ACHN (cell line): ENCODE measurements at regions not wholly inside any gene's neighbourhood (a gene's known extent, or its start where the extent isn't known, plus 50 kb on each side); places are given as distances from the start of the nearest gene placed in this dataset.

Source experiments
- DNase-seq: peaks from one replicate; pipeline ENCODE4 v3.0.0-alpha.2; 2015
- in situ Hi-C: cut with HindIII; loops from 2 replicates; pipeline ENCODE4 v1.10.0; 2017; ENCODE audit warnings: low sequenced_read_pairs, low pct_ligation_motif_present, low pct_unique_long_range_greater_than_20kb

DNA sequence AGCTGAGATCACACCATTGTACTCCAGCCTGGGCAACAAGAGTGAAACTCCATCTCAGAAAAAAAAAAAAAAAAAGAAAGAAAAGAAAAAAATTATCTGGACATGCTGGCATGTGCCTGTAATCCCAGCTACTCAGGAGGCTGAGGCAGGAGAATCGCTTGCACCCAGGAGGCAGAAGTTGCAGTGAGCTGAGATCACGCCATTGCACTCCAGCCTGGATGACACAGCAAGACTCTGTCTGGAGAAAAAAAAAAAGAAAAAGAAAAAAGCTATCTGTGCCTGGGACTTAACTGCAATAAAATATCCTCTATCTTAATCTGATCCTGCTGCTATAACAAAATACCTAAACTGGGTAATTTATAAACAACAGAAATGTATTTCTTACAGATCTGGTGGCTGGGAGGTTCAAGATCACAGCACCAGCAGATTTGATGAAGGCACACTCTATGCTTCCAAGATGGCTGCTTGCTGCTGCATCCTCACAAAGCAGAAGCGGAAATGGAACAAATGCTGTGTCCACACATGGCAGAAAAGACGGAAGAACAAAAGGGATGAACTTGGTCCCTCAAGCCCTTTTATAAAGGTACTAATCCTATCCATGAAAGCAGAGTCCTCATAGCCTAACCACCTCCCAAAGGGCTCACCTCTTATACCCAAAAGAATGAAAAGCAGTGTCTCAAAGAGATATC lies 273.3 kb upstream of the JARID2 start:
- in situ Hi-C loops = no loop called here
- no peak for DNase-seq

GRCh38 chr6:14974372-14974771 lies 271.5 kb upstream of the JARID2 start:
- in situ Hi-C loops = no loop called here
- DNase-seq = no peak

DNA sequence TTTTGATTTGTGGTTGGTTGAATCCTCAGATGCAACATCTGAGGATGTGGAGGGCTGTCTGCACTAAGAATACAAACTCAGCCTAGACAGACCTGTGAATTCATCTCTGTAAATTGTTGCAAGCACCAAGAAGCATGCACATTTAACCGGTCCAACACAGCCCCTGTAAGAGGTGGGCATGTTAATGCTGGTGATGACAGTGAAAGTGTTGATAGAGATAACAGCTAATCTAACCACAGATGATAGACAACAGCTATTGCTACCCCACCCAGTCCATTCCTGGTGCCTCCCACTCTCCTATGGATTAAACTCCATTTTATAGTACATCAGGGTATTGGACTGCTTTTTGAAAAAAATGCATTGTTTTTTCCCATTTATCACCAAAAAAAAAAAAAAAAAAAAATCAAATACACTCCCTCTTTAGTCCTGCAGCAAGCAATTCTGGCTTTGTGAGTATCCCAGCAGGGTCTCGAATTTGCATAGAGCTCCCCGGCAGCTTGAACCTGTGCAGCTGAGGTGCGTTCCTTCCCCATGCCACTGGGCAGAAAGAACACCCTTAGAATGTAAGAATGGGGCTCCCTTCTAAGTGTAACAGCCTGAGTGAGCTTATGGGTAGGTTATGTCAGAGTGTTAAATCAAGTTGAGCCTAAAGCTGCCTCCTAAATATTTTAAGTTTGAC lies 270.9 kb upstream of the JARID2 start:
- in situ Hi-C loops = no loop called here
- no peak for DNase-seq

GRCh38 chr6:14975471-14975817 lies 270.4 kb upstream of the JARID2 start:
- DNase-seq = no peak
- in situ Hi-C loops = no loop called here

DNA sequence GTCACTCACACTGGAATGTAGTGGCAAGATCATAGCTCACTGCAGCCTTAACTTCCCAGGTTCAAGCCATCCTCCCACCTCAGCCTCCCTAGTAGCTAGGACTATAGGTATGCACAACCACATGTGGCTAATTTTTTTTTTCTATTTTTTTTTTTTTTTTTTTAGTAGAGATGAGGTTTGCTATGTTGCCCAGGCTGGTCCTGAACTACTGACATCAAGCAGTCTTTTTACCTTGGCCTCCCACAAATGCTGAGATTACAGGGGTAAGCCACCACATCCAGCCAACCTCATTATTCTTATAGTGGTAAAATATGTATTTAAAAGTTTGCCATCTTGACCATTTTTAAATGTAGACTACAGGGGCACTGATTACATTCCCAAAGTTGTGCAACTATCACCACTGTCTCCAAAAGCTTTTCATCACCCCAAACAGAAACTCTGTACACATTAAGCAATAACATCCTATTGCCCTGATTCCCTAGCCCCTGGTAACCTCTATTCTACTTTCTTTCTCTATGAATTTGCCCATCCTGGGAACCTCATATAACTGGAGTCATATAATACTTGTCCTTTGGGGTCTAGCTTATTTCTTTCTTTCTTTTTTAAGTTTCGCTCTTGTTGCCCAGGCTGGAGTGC lies 268.0 kb upstream of the JARID2 start:
- no peak for DNase-seq
- in situ Hi-C loops = no loop called here

DNA sequence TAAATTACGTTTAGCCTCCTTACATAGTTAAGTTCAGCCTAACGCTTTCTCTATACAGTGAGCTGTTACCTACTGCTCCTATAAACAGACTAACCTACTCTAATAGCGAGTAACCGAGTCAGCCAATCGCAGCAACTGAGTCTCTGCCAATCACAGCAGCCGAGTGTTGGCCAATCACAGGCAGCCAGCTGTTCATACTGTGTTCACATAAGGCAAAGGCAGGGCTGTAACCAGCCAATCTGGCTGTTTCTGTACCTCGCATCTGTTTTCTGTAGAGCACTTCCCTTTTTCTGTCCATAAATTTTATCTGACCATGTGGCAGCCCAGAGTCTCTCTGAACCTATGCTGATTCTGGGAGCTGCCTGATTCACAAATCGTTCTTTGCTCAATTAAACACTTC lies 263.9 kb upstream of the JARID2 start:
- no peak for DNase-seq
- in situ Hi-C loops = no loop called here

- no peak for DNase-seq
- in situ Hi-C loops = no loop called here
Observed at GRCh38 chr6:14983599-14984518, 262.0 kb upstream of the JARID2 start.

GRCh38 chr6:14984519-14984853 lies 261.4 kb upstream of the JARID2 start:
- DNase-seq = no peak
- in situ Hi-C loops = no loop called here

DNA sequence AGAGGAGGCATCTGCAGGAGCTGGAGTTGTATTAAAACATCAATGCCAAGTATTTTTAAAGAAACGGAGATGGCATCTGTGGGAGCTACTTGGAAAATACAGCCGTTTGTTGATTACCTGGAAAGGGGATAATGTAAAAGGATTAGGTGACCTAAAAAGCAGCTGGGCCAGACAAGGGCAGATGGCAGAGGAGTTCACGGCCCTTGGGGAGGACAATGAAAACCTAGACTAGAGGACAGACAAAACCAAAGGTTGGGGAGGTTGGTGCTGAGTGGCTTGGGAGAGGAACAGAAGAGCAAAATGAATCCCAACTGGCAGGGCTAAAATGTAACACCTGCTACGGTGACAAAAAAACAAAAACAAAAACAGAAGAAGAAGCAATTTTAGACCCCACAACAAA lies 260.5 kb upstream of the JARID2 start:
- in situ Hi-C loops = no loop called here

GRCh38 chr6:14986370-14986769 lies 259.5 kb upstream of the JARID2 start:
- DNase-seq = no peak
- in situ Hi-C loops = no loop called here

More for the DNA sequence above, 260.5 kb upstream of the JARID2 start:
- no peak for DNase-seq

GRCh38 chr6:14987490-14987889 lies 258.4 kb upstream of the JARID2 start:
- in situ Hi-C loops = no loop called here
- DNase-seq = no peak

DNA sequence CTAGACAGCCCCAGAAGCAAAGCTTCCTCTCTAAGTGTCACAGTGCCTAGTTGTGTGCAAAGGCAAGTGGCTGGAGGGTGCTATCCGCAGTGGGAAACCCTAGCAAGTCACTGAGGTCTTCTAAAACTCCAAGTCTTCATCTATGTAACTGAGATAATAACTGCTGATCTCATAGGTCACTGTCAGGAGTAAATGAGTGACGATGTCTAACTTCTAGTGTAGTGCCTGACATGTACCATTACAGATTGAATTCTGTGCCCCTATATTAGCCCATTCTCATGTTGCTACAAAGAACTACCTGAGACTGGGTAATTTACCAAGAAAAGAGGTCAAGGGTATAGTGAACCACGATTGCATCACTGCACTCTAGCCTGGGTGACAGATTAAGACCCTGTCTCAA lies 253.5 kb upstream of the JARID2 start:
- in situ Hi-C loops = no loop called here
- DNase-seq = no peak

GRCh38 chr6:14995208-14995607 lies 250.7 kb upstream of the JARID2 start:
- in situ Hi-C loops = no loop called here
- no peak for DNase-seq

GRCh38 chr6:14995966-14996602 lies 249.8 kb upstream of the JARID2 start:
- in situ Hi-C loops = no loop called here
- no peak for DNase-seq

DNA sequence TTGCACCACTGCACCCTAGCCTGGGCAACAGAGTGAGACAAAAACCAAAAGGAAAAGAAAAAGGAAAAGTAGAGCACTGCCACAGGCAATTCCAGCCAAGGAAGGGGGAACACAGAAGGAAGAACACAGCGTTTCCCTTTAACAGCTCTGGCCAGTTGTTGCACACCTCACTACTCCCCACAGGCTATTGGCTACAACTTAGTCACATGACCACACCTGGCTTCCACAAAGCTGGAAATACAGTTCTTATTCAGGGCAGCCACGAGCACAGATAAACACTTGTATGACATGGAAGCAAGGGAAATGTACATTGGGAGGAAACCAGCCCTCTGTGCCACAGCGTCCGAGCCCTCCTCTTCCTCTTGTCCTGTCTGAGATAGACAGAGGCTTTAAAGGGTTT lies 249.0 kb upstream of the JARID2 start:
- DNase-seq = no peak
- in situ Hi-C loops = no loop called here

GRCh38 chr6:14997507-14997906 lies 248.4 kb upstream of the JARID2 start:
- no peak for DNase-seq
- in situ Hi-C loops = no loop called here

GRCh38 chr6:14999106-14999505 lies 246.8 kb upstream of the JARID2 start:
- DNase-seq = no peak
- in situ Hi-C loops = no loop called here

DNA sequence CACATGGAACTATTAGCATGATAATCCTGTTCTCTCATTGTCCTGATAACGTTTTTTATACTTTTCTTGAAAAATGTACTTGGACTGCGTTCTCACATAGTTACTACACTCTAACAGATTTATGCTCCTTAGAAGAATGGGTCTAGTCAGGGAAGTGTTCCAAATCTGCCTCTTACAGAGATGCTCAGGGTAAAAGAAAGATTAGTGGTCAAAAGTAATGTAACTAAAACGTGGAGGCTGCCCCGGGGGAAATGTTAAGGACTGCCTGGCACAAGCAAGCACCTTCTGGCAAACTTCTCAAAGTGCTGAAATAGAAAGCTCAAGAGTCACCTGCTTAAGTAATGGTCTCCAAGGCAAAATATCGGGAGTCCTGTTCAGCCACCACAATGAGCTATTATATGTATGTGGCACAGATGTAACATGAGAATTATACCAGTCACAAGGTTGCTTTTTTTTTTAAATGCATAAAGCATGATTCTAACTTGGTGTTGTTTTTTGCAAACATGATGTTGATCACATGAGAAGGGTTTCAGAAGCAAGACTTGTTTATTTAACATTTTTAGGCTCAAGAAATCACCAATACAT lies 244.5 kb upstream of the JARID2 start:
- in situ Hi-C loops = no loop called here
- no peak for DNase-seq
